Activated naive CD8-positive, alpha-beta T cell treated with anti-CD3 and anti-CD28 coated beads for 36 hours (primary cell): ENCODE measurements at regions not wholly inside any gene's neighbourhood (a gene's known extent, or its start where the extent isn't known, plus 50 kb on each side); places are given as distances from the start of the nearest gene placed in this dataset.

Source experiments
- DNase-seq: peaks from one replicate; pipeline ENCODE4 v3.0.0; 2021
- H3K27ac Mint-ChIP-seq: one replicate; pipeline ENCODE4 v1.8.0; 2022; ENCODE audit warnings: mild to moderate bottlenecking, moderate library complexity, mixed read lengths
- H3K27me3 Mint-ChIP-seq: one replicate; pipeline ENCODE4 v1.8.0; 2022; ENCODE audit warnings: mild to moderate bottlenecking, mixed read lengths
- H3K36me3 Mint-ChIP-seq: one replicate; pipeline ENCODE4 v1.8.0; 2021; ENCODE audit warnings: mild to moderate bottlenecking, mixed read lengths
- H3K4me1 Mint-ChIP-seq: one replicate; pipeline ENCODE4 v1.8.0; 2021; ENCODE audit warnings: mixed read lengths
- H3K4me3 Mint-ChIP-seq: one replicate; pipeline ENCODE4 v1.8.0; 2022; ENCODE audit warnings: mild to moderate bottlenecking, moderate library complexity, mixed read lengths
- H3K9me3 Mint-ChIP-seq: one replicate; pipeline ENCODE4 v1.8.0; 2022; ENCODE audit warnings: mixed read lengths

DNA sequence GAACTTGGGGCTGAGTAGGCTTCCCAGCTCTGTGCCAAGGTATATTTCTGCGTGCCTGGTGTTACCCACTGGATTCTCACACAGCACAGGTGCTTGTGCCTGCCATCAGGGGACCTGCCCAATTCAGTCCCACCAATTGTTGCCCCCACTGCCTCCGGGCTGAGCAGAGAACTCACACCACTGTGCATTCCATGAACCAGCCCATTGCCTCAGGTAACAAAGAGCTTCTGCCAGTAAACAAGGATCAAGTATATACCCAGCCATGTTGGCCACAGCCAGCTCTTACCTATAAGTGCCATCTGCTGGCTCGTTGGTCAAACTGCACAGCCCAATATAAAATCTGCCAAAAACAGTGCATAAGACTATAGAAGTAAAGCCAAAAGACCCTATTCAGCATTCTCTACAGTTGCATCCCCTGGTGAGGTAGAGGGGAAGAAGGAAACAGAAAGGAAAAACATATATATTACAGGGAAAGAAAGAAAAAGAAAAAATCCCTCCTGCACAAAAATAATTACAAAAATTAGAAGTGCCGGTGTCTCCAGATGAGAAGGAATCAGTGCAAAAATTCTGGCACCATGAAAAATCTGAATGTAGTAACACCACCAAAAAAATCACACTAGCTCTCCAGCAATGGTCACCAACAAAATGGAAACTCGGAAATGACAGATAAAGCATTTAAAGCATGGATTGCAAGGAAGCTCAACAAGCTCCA, 241.4 kb downstream of the IBTK start:
- H3K27me3 Mint-ChIP-seq: no peaks in the 10 kb centered on the region
- DNase-seq: no peak
- H3K36me3 Mint-ChIP-seq: no peaks in the 10 kb centered on the region
- H3K4me1 Mint-ChIP-seq: no peaks in the 10 kb centered on the region
- no peak overlapping the region for H3K4me3 Mint-ChIP-seq
- H3K27ac Mint-ChIP-seq: no peak overlapping the region
- H3K9me3 Mint-ChIP-seq: peaks cover 15% of the 10 kb centered on the region

DNA sequence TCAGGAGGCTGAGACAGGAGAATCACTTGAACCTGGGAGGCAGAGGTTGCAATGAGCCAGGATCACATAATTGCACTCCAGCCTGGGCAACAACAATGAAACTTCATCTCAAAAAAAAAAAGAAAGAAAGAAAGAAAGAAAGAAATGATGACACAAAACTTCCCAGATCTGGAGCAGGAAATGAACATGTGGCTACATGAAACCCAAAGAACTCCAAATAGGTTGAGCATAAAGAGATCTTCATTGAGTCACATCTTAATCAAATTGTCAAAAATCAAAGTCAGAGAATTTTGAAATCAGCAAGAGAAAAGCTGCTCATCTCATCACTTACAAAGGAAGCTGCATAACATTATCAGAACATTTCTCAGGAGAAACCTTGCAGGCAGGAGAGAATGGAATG, 247.0 kb downstream of the IBTK start:
- H3K27ac Mint-ChIP-seq: no peak overlapping the region
- H3K4me3 Mint-ChIP-seq: no peak overlapping the region
- no peak for DNase-seq
- H3K9me3 Mint-ChIP-seq: no peaks in the 10 kb centered on the region
- no peaks in the 10 kb centered on the region for H3K4me1 Mint-ChIP-seq
- peaks cover 6% of the 10 kb centered on the region for H3K27me3 Mint-ChIP-seq
- no peaks in the 10 kb centered on the region for H3K36me3 Mint-ChIP-seq

DNA sequence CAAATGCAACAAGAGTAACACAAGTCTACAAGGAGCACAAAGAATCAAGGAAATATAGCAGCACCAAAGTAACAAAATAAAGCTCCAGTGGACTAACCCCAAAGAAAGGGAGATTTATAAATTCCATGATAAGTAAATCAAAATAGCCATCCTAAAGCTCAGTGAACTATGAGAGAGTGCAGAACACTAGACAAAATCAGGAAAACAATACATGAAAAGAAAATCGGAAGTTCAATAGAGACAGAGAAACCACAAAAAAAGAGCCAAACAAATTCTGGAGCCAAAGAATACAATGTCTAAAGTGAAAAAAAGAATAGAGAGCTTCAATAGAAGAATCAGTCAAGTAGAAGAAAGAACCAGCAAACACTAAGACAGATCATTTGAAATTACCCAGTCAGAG, 247.3 kb upstream of the TENT5A start:
- Mint-ChIP-seq H3K4me3 (no peak overlapping the region), H3K4me1 (no peaks in the 10 kb centered on the region), H3K27ac (no peak overlapping the region), H3K27me3 (peaks cover 6% of the 10 kb centered on the region), H3K36me3 (no peaks in the 10 kb centered on the region), H3K9me3 (no peaks in the 10 kb centered on the region)
- no peak for DNase-seq

DNA sequence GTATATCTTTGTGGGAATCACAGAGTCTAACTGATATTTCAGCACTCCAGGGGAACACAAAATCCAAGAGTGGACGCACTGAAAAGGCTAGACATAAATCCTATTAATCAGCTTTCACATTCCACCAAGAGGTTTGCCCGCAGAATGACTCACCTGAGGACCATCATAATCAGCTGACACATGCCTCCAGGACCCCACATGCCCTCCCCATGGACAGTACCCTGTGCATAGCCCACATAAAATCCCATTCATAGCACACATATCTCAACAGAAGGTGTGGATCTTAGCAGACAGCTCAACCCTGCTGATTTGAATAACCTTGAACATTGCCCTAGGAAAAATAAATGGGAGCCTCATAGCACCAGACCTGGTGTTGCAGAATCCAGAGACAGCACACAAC, 246.8 kb upstream of the TENT5A start:
- H3K27me3 Mint-ChIP-seq: peaks cover 6% of the 10 kb centered on the region
- no peaks in the 10 kb centered on the region for H3K36me3 Mint-ChIP-seq
- no peaks in the 10 kb centered on the region for H3K9me3 Mint-ChIP-seq
- DNase-seq: no peak
- no peaks in the 10 kb centered on the region for H3K4me1 Mint-ChIP-seq
- no peak overlapping the region for H3K4me3 Mint-ChIP-seq
- no peak overlapping the region for H3K27ac Mint-ChIP-seq

DNA sequence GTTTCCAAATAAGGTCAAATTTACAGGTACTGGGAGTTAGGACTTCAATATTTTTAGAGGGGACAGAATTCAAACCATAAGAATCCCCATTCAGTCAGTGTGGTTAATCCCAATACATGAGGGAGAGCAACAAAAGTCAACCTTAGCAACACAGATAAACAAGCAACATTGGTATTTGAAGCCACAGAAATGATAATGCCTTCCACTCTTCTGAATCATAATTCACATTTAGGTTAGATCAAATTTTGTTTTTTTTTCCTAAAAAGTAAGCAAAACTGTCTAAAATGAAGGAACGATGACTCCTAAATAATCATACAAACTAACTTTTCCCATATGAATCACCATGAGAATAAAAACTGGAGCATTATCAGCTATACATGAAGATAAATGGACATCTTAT, 246.0 kb upstream of the TENT5A start:
- H3K27ac Mint-ChIP-seq: no peak overlapping the region
- H3K4me3 Mint-ChIP-seq: no peak overlapping the region
- no peaks in the 10 kb centered on the region for H3K4me1 Mint-ChIP-seq
- H3K9me3 Mint-ChIP-seq: no peaks in the 10 kb centered on the region
- H3K36me3 Mint-ChIP-seq: no peaks in the 10 kb centered on the region
- DNase-seq: no peak
- H3K27me3 Mint-ChIP-seq: peaks cover 6% of the 10 kb centered on the region

DNA sequence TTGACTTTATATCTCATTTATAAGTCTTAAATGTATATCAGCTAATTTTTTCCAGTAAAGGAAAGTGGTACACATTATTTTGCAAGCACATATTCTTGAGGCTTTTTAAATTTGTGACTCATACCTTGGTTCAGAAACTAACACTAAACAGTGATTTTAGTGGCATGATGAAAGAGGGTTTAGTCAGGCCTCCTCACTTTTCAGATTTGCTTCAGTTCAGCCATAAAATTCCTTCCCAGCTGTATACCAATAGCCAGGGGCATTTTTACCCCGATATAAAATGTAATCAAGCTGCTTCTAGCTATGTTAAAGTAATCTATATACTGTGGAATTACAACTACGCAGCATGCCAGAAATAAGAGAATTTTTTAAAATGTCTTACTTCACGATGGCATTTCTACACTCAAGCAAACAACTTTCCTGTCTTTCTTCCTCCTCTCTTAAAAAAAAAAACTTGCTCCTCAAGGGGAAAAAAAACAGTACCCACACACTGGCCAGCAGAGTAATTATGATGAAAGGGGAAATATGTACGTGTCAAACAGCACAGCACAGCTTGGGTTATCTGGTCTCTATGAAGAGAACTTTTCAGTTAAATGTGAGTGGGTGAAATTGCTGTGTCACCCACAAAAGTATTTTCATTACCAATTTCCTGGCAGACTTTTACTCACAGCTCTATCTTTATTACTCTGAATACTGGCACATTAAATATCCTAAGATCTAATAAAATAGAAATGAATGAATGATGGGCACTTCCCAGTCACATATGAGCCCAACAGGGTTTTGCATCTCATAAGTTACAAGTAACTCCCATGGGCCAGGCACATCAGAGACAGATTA, 244.8 kb upstream of the TENT5A start:
- no peaks in the 10 kb centered on the region for H3K4me1 Mint-ChIP-seq
- H3K27ac Mint-ChIP-seq: peak overlapping the region; percentile 5
- no peak overlapping the region for H3K4me3 Mint-ChIP-seq
- no peaks in the 10 kb centered on the region for H3K36me3 Mint-ChIP-seq
- peaks cover 6% of the 10 kb centered on the region for H3K27me3 Mint-ChIP-seq
- DNase-seq: no peak
- no peaks in the 10 kb centered on the region for H3K9me3 Mint-ChIP-seq

DNA sequence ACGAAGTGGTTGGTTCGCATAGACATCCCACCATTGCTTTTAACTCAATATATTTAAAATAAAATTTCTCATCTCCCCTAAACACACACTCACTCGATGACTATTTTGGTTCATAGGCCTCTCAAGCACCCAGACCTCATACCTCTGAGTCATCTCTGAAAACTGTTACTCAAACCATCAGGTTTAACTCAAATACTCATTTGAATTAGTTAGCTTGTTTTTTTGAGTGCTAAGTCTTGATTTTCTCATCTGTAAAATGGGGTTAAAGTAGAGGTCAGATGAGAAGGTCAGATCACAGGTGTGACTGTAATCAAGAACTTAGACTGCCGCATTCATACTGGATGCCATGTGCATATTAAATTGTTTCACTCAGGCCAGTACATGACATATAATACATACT, 243.9 kb upstream of the TENT5A start:
- H3K27ac Mint-ChIP-seq: no peak overlapping the region
- H3K4me3 Mint-ChIP-seq: no peak overlapping the region
- H3K9me3 Mint-ChIP-seq: no peaks in the 10 kb centered on the region
- no peaks in the 10 kb centered on the region for H3K4me1 Mint-ChIP-seq
- DNase-seq: no peak
- peaks cover 6% of the 10 kb centered on the region for H3K27me3 Mint-ChIP-seq
- no peaks in the 10 kb centered on the region for H3K36me3 Mint-ChIP-seq

DNA sequence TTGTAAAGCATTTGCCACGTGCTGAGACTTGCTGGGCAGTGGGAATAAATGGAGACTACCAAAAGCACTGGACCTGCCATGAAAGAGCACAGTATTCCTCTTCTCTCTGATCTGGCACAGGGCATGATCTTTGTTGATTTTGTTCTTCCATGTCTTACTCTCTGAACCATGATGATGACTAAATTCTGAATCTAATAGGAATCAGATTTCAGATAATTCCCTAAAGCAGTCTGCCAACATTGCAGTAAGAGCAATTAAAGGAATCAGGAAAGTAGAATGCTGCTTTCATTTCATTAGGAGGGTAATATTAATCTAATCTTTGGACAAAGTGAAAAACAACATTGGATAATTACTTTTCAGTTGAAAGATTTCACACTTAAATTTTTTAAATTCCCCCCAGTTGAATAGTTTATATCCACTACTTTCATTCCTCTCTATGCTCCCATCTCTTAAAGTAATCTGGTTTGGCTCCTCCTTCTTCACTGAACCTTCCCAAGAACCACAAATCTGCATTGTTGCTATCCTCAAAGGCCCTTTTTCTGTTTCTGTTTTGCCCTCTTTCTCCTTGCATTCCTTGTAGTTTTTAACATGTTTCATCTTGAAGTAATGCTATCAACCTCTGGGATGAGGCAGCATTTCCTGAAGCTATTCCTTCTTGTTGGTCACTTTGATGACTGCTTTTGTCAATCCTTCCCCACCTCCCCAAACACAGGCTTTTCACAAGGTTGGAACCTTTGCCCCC, 243.2 kb upstream of the TENT5A start:
- peaks cover 6% of the 10 kb centered on the region for H3K27me3 Mint-ChIP-seq
- DNase-seq: no peak
- H3K9me3 Mint-ChIP-seq: no peaks in the 10 kb centered on the region
- no peak overlapping the region for H3K27ac Mint-ChIP-seq
- H3K4me1 Mint-ChIP-seq: no peaks in the 10 kb centered on the region
- H3K36me3 Mint-ChIP-seq: no peaks in the 10 kb centered on the region
- H3K4me3 Mint-ChIP-seq: no peak overlapping the region

DNA sequence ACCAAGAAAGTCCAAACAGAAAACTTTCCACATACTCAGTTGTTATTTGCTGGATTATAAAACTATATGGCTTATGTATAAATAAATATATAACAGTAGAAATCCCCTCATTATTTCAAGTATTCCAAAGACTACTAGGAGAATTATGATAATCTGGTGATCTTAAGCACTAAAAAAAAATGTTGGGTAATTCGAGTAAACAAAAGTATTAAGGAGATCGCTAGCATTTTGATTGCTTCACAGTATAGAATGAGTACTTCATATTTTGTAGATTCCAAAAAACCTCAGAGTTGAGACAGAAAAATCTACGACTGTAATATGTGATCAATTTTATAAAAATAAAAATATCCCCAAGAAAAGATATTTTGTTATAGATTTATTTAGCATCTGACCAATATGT, 236.4 kb upstream of the TENT5A start:
- H3K4me3 Mint-ChIP-seq: no peak overlapping the region
- no peak for DNase-seq
- no peak overlapping the region for H3K27ac Mint-ChIP-seq
- H3K36me3 Mint-ChIP-seq: no peaks in the 10 kb centered on the region
- H3K27me3 Mint-ChIP-seq: no peaks in the 10 kb centered on the region
- H3K9me3 Mint-ChIP-seq: peaks cover 2% of the 10 kb centered on the region
- H3K4me1 Mint-ChIP-seq: no peaks in the 10 kb centered on the region

DNA sequence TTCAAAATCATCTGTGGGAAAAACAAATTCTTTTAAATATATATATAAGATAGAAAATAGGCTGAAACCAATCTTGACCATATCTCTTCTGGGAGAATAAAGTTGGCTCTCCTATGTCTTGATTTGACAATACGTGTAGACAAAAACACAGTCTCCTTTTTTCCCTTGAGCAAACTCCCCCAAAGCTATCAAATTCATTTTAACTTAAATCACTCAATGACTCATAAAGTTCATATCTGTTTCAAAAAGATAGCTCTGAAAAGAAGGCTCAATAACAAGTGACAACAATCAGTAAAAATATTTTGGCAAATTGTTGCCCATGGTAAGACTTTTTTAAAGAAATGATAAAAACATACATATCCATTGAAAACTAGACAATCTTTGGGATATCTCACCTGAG, 236.0 kb upstream of the TENT5A start:
- no peaks in the 10 kb centered on the region for H3K36me3 Mint-ChIP-seq
- no peak overlapping the region for H3K4me3 Mint-ChIP-seq
- H3K27ac Mint-ChIP-seq: no peak overlapping the region
- no peak for DNase-seq
- peaks cover 2% of the 10 kb centered on the region for H3K9me3 Mint-ChIP-seq
- H3K27me3 Mint-ChIP-seq: no peaks in the 10 kb centered on the region
- H3K4me1 Mint-ChIP-seq: no peaks in the 10 kb centered on the region

DNA sequence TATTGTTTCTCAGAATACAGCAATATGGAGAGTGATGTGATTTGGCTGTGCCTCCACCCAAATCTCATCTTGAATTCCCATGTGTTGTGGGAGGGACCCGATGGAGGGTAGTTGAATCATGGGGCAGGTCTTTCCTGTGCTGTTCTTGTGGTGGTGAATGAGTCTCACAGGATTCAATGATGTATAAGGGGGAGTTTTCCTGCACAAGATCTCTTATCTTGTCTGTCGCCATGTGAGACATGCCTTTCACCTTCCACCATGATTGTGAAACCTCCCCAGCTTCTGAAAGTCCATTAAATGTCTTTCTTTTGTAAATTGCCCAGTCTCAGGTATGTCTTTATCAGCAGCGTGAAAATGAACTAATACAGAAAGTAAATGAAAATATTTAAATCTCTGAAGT, 234.8 kb upstream of the TENT5A start:
- Mint-ChIP-seq H3K36me3 (no peaks in the 10 kb centered on the region), H3K27me3 (no peaks in the 10 kb centered on the region), H3K4me3 (no peak overlapping the region), H3K9me3 (peaks cover 2% of the 10 kb centered on the region), H3K4me1 (no peaks in the 10 kb centered on the region), H3K27ac (no peak overlapping the region)
- no peak for DNase-seq

DNA sequence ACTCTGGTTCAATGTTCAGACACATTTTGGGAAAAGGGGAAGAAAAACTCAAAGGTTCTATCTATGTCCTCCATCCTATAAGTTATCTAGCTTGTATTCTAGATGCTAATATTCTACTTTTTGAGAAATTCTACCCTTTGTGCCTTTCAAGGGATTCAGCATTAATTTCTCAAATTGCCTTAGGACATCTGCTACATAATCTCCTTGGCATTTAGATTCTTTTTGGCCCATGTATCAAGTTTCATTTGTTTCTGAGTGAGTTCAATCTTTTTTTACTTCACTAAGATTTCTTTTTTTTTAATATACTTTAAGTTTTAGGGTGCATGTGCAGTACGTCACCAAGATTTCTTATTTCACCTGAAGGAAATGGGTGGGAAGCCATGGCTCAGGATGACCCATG, 232.7 kb upstream of the TENT5A start:
- H3K9me3 Mint-ChIP-seq: peaks cover 6% of the 10 kb centered on the region
- no peak overlapping the region for H3K27ac Mint-ChIP-seq
- no peaks in the 10 kb centered on the region for H3K27me3 Mint-ChIP-seq
- H3K36me3 Mint-ChIP-seq: no peaks in the 10 kb centered on the region
- no peak overlapping the region for H3K4me3 Mint-ChIP-seq
- no peak for DNase-seq
- H3K4me1 Mint-ChIP-seq: no peaks in the 10 kb centered on the region

DNA sequence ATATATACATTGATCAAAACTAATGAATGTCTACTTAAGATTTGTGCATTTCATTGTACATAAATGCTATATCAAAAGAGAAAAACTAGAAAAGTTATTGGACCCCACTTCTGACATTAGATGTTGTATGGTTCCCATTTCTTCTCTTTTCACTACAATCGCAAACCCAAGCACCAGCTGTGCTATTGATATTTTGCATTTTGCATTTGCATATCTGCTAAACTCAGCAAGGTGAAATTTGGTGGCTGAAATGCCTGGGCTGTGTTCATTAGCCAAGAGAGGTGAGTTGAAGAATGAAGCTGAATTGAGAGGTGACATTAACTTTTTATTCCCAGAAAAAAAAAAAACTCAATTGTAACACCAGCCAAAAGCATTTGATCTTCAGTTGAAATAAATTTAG, 232.1 kb upstream of the TENT5A start:
- H3K27ac Mint-ChIP-seq: no peak overlapping the region
- DNase-seq: no peak
- H3K4me3 Mint-ChIP-seq: no peak overlapping the region
- peaks cover 6% of the 10 kb centered on the region for H3K9me3 Mint-ChIP-seq
- H3K27me3 Mint-ChIP-seq: peaks cover 3% of the 10 kb centered on the region
- H3K36me3 Mint-ChIP-seq: no peaks in the 10 kb centered on the region
- no peaks in the 10 kb centered on the region for H3K4me1 Mint-ChIP-seq

DNA sequence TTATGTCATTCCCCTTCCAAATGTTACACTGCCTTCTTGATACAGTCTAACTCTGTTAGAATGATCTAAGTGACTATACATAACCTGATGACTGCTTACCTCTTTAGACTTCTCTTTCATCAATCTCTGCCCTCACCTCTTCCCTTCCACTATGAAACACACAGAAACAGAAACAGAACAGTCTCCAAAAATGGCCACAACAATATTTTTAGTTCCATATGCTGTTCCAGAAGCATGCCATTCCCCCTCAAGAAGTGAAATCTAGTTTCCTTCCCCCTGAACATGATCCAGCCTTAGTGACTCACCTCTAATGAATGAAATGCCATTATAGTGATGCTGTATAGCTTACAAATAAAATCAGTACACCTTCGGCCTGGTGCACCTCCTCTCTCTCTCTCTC, 229.3 kb upstream of the TENT5A start:
- no peak overlapping the region for H3K4me3 Mint-ChIP-seq
- no peaks in the 10 kb centered on the region for H3K36me3 Mint-ChIP-seq
- no peak overlapping the region for H3K27ac Mint-ChIP-seq
- H3K9me3 Mint-ChIP-seq: peaks cover 4% of the 10 kb centered on the region
- no peaks in the 10 kb centered on the region for H3K4me1 Mint-ChIP-seq
- H3K27me3 Mint-ChIP-seq: peaks cover 3% of the 10 kb centered on the region
- no peak for DNase-seq

DNA sequence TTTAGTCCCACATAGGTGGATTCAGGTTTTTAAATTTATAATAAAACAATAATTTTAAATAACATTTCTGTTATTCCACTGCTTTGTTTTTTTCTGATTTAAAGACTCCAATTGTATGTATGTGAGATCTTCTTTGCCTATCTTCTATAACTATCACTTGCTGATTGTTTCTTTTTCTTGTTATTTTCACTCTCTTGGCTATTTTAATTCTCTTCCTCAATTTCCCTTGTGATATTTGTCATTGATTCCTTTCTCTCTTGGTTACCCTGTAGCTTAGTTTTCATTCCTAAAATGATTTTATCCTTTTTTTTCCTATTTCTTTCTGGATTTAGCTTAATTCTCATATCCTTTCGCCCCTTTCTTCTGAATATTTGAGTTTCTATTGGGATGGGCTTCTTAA, 227.3 kb upstream of the TENT5A start:
- Mint-ChIP-seq H3K27me3 (peaks cover 3% of the 10 kb centered on the region), H3K36me3 (no peaks in the 10 kb centered on the region), H3K9me3 (peaks cover 4% of the 10 kb centered on the region), H3K4me3 (no peak overlapping the region), H3K27ac (no peak overlapping the region), H3K4me1 (no peaks in the 10 kb centered on the region)
- DNase-seq: no peak
